GM12865 (cell line): ENCODE measurements at regions not wholly inside any gene's neighbourhood (a gene's known extent, or its start where the extent isn't known, plus 50 kb on each side); places are given as distances from the start of the nearest gene placed in this dataset.
"Not testable (repeated sequence)": the region's sequence is repeated elsewhere in the genome, so short reads cannot be mapped to it uniquely, and the experiment has no call there.

Experiments
- DNase-seq: peaks from one replicate; pipeline ENCODE4 v3.0.0; 2010; ENCODE audit warnings: low read depth
- H3K4me3 ChIP-seq: 2 replicates; pipeline ENCODE4 v1.5.1; 2011; ENCODE audit warnings: mild to moderate bottlenecking, low read depth, low read length, control low read depth
- TF ChIP-seq, protein P1 (sequence below): IDR thresholded peaks from 2 replicates; pipeline ENCODE4 v1.5.1; 2011; ENCODE audit warnings: low read length, control low read depth, low read depth, inconsistent platforms; ENCODE audit not compliant: insufficient read depth; ENCODE audit errors: missing control alignments

- DNase-seq, result no peak
- H3K4me3 ChIP-seq, result no peak overlapping the region
- TF ChIP-seq, protein P1, sequence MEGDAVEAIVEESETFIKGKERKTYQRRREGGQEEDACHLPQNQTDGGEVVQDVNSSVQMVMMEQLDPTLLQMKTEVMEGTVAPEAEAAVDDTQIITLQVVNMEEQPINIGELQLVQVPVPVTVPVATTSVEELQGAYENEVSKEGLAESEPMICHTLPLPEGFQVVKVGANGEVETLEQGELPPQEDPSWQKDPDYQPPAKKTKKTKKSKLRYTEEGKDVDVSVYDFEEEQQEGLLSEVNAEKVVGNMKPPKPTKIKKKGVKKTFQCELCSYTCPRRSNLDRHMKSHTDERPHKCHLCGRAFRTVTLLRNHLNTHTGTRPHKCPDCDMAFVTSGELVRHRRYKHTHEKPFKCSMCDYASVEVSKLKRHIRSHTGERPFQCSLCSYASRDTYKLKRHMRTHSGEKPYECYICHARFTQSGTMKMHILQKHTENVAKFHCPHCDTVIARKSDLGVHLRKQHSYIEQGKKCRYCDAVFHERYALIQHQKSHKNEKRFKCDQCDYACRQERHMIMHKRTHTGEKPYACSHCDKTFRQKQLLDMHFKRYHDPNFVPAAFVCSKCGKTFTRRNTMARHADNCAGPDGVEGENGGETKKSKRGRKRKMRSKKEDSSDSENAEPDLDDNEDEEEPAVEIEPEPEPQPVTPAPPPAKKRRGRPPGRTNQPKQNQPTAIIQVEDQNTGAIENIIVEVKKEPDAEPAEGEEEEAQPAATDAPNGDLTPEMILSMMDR, result no peak
Observed at GRCh38 chr1:101131239-101131843, 105.5 kb upstream of the S1PR1 start.

GRCh38 chr1:101130673-101131072 is 105.1 kb upstream of the DPH5 start:
- TF ChIP-seq, protein P1, result no peak
- DNase-seq, result no peak
- no peak overlapping the region for H3K4me3 ChIP-seq

GRCh38 chr1:101128846-101129245 is 103.3 kb upstream of the DPH5 start:
- TF ChIP-seq, protein P1, result no peak
- no peak overlapping the region for H3K4me3 ChIP-seq
- no peak for DNase-seq

GRCh38 chr1:101128211-101128727 is 102.7 kb upstream of the DPH5 start:
- peak; percentile 71 for DNase-seq
- TF ChIP-seq, protein P1, result no peak
- no peak overlapping the region for H3K4me3 ChIP-seq

- DNase-seq, result no peak
- TF ChIP-seq, protein P1, result no peak
- H3K4me3 ChIP-seq, result no peak overlapping the region
Observed at GRCh38 chr1:101124405-101124804, 98.8 kb upstream of the DPH5 start.

- not testable (repeated sequence) for DNase-seq, H3K4me3 ChIP-seq
Observed at GRCh38 chr1:101123904-101124303, 98.3 kb upstream of the DPH5 start.

DNA sequence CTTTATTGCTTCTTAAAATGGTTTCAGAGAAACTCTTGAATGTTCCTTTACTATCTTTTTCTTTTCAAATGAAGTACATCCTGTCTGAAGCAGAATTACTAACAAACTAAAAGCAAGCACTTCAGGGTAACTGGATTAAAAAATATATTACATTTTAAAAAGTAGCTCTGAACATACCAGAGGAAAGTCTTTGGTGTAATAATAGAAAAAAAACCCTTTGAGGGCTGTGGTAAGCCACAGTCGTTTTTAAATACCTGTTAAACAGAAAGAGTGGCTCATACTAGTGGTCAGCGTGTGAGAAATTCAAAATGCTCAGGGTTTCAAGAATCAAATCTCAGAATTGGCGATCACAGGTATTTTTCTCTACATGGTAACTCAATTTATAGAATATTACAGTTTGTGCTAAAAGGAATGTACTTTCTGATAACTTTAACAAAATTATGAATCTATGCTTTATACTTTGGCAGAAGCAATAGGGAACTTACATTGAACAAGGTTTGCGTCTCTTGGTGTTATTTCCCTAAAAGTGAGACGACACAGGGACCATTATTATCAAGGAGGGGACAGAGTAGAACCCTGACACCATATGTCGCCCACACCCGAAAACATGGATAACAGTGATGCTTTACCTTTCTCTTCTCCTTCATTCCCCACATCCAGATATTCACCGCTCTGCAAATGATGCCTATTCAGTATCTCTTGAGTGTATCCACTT is 97.0 kb upstream of the DPH5 start:
- TF ChIP-seq, protein P1, result no peak
- DNase-seq, result peak; percentile 78
- no peak overlapping the region for H3K4me3 ChIP-seq
